ENCODE measurements at regions not wholly inside any gene's neighbourhood (a gene's known extent, or its start where the extent isn't known, plus 50 kb on each side); places are given as distances from the start of the nearest gene placed in this dataset.
"Not testable (repeated sequence)": the region's sequence is repeated elsewhere in the genome, so short reads cannot be mapped to it uniquely, and the experiment has no call there.

DNA sequence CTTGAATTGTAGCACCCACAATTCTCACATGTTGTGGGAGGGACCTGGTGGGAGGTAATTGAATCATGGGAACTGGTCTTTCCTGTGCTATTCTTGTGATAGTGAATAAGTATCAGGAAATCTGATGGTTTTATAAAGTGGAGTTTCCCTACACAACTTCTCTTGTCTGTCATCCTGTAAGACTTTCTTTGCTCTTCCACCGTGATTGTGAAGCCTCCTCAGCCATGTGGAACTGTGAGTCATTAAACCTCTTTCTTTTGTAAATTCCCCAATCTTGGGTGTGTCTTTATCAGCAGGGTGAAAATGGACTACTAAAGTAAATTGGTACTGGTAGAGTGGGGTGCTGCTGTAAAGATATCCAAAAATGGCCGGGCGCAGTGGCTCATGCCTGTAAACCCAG lies 215.6 kb downstream of the LIG4 start:
- no peak for DNase-seq

DNA sequence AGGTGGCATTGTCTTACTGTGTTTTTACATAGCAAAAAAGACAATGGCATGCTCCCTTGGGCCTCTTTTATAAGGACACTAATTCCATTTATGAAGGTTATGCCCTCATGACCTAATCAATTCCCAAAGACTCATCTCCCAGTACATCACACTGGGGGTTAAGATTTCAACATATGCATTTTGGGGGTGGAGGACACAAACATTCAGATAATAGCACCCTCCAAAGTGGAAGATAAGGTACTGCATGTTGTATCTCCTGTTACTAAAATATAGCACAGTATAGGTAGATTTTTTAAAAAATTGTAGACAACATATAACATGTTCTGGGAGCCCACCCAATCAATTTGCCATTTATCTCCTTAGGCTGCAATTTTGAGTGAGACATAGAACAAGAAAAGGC lies 221.2 kb downstream of the LIG4 start:
- DNase-seq, result no peak

DNA sequence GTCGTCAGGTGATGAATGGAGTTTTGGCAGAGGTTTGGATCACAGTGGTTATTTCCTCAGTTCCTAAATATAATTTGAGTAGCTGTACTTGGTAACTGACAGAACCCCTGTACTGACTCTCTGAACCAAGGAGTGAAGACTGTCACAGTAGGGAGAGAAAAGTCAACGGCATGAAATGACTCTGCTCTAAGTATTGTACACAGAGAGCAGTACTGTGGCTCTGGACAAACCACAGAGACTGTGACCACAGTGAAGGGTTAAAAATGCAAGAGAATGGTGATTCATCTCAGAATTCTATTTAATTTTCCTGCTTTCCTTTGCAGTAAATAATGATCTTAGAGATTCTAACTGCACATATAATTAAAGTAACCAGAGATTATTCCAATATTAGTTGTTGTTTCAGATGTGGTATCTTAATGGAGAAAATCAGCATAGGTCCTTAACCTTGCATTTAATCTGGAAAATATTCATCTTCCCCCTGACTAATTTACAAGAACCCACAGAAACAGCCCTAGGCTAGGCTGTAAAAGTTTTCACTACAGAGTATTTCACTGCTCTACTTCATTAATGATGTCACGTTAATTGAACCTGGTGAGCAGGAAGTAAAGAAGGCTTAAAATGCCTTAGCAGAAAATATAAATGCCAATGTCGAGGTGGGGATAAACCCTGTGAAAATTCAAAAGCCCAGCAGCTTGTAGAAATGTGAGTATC lies 221.9 kb downstream of the LIG4 start:
- no peak for DNase-seq

DNA sequence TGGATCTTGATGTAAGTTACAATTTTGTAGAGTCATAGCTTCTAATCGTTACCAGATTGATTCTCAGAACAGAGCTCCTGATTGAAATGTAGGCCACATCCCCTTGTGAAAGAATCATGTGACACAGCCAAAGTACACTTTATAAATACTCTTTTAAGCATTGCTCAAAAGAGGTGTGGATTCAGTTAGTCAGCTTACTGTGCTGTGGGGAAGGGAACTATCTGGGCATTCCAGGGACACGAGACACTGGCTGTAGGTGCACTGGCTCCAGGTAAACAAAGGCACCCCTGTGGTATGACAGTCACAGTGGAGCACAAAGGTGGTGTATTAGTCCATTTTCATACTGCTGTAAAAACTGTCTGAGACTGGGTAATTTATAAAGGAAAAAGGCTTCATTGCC lies 222.8 kb downstream of the LIG4 start:
- DNase-seq, result peak; percentile 1

DNA sequence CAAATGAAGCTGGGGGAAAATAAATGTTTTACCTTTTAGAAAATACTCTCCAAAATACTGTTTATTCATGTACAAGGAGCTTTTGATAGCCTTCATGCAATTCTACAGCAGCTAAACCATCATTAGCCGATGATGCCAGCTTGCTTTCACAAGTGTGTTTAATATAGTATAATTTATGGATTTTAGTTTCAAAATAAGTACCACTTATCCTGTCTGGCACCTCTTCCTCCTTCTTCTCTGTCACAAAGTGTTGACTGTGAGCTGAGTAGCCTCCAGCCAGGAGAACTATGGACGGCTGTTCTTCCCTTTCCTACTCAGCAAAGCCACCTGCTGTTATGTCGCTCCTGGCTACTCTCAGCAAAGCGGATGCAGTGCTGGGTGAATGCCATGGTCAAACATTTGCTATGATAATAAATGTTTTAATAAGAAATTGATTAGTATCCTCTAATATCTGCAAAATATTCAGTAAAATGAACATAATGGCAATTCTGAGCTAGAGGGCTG lies 238.2 kb downstream of the LIG4 start:
- no peak for DNase-seq

GRCh38 chr13:107976628-107977027 lies 238.7 kb downstream of the LIG4 start:
- no peak for DNase-seq

GRCh38 chr13:107974409-107974808 lies 240.9 kb downstream of the LIG4 start:
- no peak for DNase-seq

DNA sequence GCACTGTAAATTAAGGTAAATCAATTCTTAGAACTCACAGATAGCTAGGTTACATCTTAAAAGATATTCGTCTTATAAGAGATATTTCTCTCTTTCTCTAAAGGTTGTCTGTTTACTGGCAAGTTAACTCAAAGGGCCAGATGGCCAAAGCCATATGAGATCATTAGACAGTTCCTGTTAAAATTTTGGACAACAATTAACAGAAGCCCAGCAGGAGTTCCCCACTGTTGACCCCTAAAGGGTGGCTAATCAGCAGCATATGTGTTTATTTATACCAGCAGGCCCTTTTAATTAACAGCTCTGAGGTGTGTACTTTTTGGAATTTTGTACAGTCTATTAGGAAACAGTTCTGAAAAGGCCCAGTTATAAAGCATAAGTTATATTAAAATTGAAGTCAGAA lies 245.8 kb downstream of the LIG4 start:
- DNase-seq, result no peak

GRCh38 chr13:107968470-107968869 lies 246.9 kb downstream of the LIG4 start:
- DNase-seq, result no peak

GRCh38 chr13:107964395-107964794 lies 250.9 kb downstream of the LIG4 start:
- no peak for DNase-seq

DNA sequence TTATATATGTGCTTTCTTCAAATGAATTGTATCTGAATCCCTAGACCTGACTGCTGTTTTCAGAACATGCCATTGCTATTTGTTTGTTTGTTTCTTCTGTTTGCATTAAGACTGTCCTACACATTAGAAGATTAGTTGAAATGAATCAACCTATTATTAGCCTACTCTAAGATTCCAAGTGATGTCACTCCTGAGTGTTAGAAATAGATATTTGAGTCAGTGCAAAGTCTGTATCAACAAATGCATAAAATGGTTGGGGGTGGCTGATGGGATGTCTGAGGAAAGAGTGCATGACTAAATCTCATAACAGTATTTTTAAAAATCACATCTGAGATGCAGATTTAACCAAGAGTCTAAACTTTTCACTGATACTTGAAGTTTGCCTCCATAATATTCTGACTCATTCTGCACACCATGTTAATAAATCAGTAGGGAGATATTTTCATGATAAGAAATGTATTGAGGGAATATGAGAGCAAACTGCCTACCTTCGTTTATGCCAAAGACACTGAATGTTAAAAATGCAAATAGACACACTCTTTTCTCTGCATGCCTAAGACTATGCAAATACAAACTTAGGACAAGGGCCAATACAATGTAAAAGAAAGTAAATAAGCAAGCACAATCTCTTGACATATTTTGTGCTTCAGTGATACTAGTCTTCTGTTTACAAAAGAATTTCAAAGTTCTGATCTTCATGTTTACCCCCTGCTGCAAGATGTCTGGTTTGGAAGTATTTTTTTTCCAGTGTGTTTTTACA lies 253.3 kb downstream of the LIG4 start:
- DNase-seq, result no peak

- no peak for DNase-seq
These were observed 255.0 kb downstream of the LIG4 start for GRCh38 chr13:107960301-107960700.

- DNase-seq, result no peak
These were observed 258.4 kb downstream of the LIG4 start for GRCh38 chr13:107956889-107957288.

DNA sequence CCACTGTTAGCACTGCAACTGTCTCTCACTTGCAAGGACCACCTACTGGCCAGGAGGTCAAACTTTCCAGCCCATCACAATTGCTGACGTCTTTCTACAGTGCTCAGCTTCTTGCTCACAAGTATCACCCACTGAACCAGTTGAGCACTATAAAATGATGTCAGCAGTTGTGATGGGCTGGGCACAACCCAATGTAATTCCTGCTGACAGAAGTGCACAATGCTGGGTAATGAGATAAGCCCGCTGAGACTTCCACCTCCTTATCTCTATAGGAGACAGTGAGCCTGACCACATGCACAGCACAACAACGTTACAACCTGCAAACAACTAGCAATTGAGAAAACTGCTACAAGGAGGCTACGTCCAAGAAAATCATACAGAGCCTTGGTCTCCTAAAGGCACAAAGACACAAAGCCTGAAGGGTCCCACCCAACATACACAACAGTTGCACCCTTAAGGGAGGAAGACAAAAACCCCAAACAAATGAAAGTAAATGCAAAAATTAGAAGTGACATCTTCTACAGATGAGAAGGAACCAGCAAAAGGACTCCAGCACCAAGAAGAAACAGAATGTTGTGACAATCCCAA lies 273.2 kb downstream of the LIG4 start:
- DNase-seq, result no peak

DNA sequence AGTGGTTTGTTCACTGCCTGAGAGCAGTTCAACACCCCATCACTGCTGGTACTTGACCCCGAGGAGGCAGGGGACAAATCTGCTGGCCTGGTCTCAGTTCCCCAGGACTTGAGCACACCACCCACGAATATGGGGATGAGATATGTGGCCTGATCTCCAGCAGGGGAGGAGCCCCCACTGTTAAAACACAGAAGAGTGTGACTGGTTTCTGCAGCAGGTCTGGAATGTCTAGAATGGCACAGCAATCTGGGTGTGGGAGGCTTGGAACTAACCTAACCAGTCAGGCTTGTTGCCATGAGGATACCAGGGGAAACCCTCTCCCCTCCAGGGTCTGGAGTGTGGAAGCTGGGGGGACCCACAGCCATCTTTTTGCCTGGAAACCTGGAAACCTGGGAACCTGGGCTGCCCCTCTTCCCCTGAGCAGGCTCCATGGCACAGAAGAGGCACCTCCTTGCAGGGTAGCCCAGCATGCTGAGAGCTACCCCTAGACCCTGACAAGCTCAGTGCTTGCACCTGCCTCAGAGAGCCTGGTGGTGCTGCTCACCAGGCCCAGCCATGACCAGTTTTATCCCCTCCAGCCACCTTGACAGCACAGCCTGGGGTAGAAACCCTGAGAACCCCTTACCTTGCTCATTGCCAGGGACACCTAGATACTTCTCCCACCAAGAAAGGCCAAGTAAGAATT lies 273.8 kb downstream of the LIG4 start:
- DNase-seq, result no peak

DNA sequence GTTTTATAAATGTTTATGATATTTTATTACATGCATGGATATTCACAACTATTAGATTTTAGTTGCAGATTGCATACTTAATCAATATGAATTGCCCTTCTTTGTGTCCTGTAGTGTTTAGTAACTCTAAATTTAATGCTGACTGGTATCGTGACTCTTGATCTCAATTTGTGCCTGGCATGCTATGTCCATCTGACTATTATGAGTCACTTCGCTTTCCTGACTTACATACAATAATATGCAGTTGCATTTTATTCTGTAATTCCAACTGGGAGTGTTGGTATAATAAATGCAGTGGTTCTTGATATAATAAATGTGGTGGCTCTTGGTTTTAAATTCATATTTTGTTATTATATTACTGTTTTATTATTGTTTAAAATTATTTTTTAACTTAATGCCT lies 277.5 kb downstream of the LIG4 start:
- DNase-seq, result peak; percentile 59

DNA sequence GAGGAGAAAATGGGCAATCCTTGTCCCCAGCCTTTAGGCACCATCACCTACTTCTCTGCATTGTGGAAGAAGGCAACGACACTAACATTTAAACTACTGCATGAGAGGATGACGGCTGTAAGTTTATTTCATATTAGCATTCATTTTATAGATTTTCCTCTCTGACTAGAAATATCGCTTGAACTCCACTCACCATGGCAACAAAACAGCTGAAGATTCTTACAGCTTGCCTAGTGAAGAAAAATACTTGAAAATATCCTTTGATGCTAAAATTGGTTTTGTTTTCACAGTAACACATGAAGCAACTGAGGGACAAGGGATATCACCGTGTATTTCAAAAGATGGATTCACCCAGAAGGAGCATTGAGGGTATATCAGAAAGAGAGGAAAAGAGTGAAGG lies 284.3 kb downstream of the LIG4 start:
- no peak for DNase-seq

DNA sequence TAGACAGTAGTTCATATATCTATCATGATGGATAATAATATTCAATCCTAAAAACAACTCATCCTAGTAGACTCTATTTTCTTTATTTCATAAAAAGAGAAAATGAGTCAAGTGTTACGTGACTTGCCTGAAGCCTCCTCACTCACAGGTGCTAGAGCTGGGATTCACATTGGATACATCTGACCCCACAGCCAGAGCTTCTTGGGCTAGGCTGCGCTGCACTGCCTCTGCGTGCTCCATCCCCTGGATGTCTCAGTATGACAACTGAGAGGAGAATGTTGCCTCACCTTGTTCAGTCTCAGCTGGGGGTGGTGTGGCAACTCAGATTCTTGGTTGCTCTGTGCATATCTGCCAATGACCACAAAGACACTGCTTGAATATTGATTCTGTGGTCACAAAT lies 286.6 kb downstream of the LIG4 start:
- DNase-seq, result no peak

DNA sequence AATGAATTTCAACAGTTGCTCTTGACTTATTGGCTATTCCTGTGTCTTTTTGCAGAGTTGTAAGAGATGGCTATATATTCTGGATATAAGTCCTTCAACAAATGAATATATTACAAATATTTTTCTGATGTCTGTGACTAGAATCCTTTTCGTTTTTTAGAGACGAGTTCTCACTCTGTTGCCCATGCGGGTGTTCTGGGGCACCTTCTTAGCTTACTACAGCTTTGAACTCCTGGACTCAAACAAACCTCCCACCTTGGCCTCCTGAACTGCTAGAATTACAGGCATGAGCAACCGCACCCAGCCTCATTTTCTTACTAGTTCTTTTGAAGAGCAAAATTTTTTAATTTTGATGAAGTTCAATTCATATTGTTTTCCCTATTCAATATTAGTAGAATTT lies 287.8 kb downstream of the LIG4 start:
- no peak for DNase-seq

GRCh38 chr13:107926515-107926914 lies 288.8 kb downstream of the LIG4 start:
- not testable (repeated sequence) for DNase-seq

- DNase-seq, result not testable (repeated sequence)
These were observed 298.4 kb downstream of the LIG4 start for GRCh38 chr13:107916902-107917301.

GRCh38 chr13:107912745-107913144 lies 302.6 kb downstream of the LIG4 start:
- DNase-seq, result no peak

- no peak for DNase-seq
These were observed 308.1 kb downstream of the LIG4 start for GRCh38 chr13:107907065-107907805.
